NCI-H748 treated with DMSO at 0.1 percent for 48 hours (cell line): ENCODE measurements at regions not wholly inside any gene's neighbourhood (a gene's known extent, or its start where the extent isn't known, plus 50 kb on each side); places are given as distances from the start of the nearest gene placed in this dataset.
A peak's percentile ranks its signal among the peaks of the same experiment; 100 is the strongest.
"Not testable (repeated sequence)": the region's sequence is repeated elsewhere in the genome, so short reads cannot be mapped to it uniquely, and the experiment has no call there.

Experiments used
- DNase-seq: peaks from one replicate; lab custom pipeline; 2025; lab: John Stamatoyannopoulos, UW

GRCh38 chr16:63496282-63496681 is 1460.0 kb upstream of the CDH8 start:
- DNase-seq: no peak

- DNase-seq: no peak
Observed at GRCh38 chr16:63488955-63489354, 1452.7 kb upstream of the CDH8 start.

DNA sequence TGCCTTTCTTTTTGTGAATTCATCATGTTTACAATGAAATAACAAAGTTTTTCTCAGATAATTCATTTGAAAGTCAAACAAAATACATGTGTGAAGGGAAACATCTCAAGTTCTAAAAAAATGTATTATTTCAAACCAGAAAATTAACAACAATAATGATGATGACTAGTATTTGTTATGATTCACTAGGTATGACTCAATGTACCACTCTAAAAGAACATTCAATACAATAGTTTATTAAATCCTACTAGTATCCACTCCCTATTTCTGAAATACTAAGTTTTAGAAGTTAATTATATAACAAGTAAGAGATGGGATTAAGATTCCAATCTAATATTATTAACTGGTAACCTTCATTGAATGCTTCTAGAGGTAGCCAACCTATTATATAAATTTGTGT is 1444.8 kb upstream of the CDH8 start:
- DNase-seq: no peak

DNA sequence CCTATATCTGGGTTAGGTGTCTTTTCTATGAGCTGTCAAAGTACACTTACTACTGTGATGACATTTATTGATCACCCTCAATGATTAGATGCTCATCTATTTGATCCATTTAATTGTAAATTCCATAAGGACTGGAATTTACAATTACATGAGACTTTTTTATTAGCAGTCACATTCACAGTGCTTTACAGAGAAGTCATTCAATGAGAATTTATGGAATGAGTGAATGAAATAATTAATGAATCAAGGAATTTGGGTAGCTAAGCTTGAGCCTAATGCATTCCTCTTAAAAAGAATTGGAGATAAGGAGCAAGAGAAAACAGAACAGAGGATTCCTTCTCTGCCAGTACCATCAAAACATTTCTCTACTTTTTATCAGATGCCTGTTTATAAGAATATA is 1437.5 kb upstream of the CDH8 start:
- DNase-seq: no peak

DNA sequence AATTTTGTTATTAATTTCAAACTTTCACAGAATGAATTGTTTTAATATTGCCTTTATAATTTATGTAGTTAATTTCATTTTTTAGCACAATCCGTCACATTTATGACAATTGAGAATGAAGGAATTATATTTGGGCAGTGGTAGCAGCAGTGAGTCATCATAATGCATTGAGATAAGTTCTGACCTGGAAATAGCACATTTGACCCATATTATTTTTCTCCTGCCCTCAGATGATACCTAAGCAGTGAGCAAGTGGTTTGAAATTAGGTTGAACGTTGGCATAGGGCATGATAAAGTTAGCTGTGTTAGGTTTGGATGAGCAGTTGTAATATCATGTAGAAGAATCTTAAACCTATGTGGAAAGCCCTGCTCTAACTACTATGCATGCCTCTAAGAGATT is 1431.3 kb upstream of the CDH8 start:
- DNase-seq: no peak

GRCh38 chr16:63462316-63462715 is 1426.1 kb upstream of the CDH8 start:
- DNase-seq: no peak

DNA sequence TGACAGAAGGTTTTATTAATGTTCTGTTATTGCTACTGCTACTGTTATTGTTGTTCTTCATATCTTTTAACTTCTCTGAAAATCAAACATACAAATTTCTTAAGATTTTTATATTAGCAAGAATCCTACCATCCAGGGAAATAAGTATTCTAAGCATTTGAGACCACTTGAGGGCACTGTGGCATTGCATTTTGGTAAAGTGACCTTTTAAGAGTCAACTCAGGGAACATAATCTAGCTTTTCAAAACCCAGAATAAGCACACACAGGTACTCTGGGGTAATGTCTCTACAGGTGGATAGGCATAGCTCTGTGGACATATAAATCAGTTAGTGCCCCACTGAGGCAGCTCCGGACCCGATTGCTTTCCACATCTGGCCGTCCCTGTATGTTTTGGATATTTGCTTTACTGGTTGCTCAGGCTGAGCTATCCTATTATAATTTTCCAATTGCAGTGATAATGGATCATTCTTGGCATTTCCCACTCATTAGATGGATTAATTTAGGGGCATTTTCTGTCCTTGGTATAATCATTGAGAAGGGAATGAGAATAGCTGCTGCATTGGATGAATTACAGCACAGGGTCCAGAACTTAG is 1425.1 kb upstream of the CDH8 start:
- DNase-seq: peak; percentile 51

- DNase-seq: peak; percentile 71
Observed at GRCh38 chr16:63458846-63459245, 1422.6 kb upstream of the CDH8 start.

- DNase-seq: no peak
Observed at GRCh38 chr16:63457869-63458268, 1421.6 kb upstream of the CDH8 start.

DNA sequence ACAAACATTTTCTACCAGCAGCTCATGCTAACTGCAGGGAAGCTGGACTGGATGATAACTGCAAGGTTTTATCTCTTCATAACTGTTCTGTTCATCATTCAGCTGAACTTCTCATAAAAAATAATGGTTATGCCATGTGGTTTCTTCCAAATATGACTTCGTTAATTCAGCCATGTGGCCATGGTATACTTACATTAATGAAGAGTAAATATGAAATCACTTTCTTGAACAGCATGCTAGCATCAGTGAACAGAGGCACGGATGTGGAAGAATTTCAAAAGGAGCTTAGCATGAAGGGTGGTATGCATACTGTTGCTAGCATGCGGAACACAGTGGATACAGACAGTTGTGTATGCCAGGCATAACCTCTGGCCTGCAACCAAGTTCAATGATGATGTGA is 1417.0 kb upstream of the CDH8 start:
- no peak for DNase-seq

- peak; percentile 77 for DNase-seq
Observed at GRCh38 chr16:63447121-63447520, 1410.9 kb upstream of the CDH8 start.

DNA sequence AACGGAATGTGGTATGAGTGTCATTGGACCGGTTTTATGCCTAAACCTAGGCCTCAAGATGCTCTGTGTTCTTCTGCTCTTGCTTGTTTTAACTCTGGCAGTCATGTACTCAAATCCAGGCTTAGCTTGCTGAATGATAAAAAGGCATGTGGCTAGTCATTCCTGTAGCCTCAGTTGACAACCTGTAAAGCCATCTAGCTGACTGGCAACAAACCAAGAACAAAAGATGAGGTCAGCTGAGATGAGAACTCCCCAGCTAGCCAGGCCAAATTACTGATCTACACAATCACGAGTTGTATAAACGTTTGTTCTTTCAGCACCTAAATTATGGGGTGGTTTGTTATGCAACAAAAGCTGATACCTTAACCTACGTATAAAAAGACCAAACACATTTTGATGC is 1406.0 kb upstream of the CDH8 start:
- peak; percentile 41 for DNase-seq

GRCh38 chr16:63426275-63426870 is 1390.1 kb upstream of the CDH8 start:
- no peak for DNase-seq

- no peak for DNase-seq
Observed at GRCh38 chr16:63422715-63423114, 1386.5 kb upstream of the CDH8 start.

DNA sequence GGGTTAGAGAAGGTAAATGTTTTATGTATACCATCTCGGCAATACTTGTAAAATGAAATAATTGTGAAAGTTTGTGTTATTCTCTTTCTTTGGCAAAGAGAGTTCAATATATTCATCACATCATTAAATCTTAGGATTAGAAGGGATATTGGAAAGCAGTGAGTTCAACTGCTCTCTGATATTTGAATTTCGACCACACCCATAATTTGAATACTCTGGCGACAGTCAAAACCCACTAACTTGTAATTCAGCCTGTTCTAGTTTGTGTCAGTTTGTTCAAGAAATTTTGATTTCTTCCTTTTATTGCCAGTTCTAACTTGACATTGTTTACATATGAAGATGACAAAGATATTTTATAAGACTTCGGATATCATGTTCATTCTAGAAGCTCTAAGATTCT is 1380.5 kb upstream of the CDH8 start:
- DNase-seq: no peak

DNA sequence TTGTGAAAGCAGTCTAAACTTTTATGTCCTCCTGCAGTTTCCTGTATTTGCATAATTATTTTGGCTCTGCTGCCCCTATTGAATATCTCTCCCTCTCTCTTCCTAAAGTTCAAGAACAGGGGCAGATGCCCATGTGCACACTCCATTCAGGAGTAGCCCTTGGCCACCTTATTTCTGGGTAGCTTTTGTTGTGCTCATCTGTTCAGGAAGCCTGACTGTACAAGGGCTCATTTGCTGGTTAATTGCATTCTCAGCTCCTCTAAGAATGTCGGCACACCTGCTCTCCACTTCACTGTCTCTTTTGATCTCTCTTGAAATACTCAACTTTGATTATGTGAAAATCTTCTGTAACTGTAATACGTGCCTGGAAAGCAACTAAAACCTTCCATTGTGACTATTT is 1378.8 kb upstream of the CDH8 start:
- no peak for DNase-seq

GRCh38 chr16:63410594-63410993 is 1374.4 kb upstream of the CDH8 start:
- DNase-seq: no peak

GRCh38 chr16:63403792-63404191 is 1367.6 kb upstream of the CDH8 start:
- no peak for DNase-seq

DNA sequence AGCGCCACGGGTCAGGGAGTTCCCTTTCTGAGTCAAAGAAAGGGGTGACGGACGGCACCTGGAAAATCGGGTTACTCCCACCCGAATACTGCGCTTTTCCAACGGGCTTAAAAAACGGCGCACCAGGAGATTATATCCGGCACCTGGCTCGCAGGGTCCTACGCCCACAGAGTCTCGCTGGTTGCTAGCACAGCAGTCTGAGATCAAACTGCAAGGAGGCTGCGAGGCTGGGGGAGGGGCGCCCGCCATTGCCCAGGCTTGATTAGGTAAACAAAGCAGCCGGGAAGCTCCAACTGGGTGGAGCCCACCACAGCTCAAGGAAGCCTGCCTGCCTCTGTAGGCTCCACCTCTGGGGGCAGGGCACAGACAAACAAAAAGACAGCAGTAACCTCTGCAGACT is 1352.0 kb upstream of the CDH8 start:
- not testable (repeated sequence) for DNase-seq

DNA sequence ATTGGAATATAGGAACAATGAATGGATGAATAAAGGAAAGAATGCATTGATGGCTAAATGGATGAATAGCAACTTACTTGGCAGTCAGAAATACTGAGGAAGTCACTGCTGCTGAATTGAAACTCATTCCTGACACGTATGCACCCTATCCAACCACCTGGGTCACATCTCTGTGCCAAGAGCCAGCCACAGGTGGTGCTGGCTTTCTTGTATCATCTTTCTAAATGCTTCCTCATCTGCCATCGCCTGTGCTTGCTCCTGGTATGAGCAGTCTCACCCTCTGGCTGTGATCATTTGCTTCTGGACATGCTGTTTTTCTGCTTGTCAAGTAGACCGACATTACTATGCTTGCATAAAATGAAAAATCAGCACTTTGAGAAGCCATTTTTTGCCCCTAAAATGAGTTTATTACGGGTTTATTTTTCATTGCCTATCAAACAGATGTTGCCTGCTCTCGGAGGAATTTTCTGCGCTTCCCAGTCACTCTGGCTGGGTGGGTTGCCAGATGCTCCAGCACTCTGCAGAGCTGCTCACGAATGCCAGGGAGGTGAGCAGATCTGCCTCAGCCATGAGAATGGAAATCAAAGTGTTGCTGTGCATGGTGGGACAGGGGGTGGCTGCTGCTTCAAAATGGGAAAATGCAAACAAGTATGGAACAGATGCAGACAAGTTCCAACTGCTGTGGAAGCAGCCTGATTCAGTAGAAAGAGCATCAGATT is 1349.6 kb upstream of the CDH8 start:
- DNase-seq: no peak

GRCh38 chr16:63373744-63374143 is 1337.5 kb upstream of the CDH8 start:
- DNase-seq: no peak

- DNase-seq: no peak
Observed at GRCh38 chr16:63372815-63373214, 1336.6 kb upstream of the CDH8 start.

DNA sequence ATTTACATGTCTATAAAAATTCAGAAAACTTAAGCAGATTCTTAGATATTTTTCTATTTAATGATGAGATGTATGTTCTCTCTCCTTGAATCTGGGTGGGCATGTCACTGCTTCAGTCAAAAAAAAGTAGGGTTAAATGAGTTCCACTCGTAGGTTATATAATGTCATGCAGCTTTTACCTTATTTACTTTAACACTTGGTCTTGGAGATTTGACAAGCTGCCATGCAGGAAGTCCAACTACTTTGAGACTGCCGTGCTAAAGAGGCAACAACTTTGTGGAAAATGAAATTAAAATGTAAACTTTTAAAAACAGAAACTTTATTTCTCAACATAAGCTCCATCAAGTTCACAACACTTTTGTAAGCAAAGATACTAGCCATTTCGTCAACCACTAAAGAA is 1336.0 kb upstream of the CDH8 start:
- DNase-seq: no peak
